GM06990 (cell line): ENCODE measurements at regions not wholly inside any gene's neighbourhood (a gene's known extent, or its start where the extent isn't known, plus 50 kb on each side); places are given as distances from the start of the nearest gene placed in this dataset.

ENCODE experiments used
- DNase-seq: peaks from one replicate; pipeline ENCODE4 v3.0.0-alpha.2; 2011; ENCODE audit not compliant: insufficient read length; ENCODE audit errors: extremely low read depth
- H3K27me3 ChIP-seq: replicated peaks from 2 replicates; pipeline ENCODE4 v1.6.0; 2011; ENCODE audit warnings: low read length; ENCODE audit not compliant: control insufficient read depth, insufficient read depth
- H3K36me3 ChIP-seq: 2 replicates; pipeline ENCODE4 v1.5.1; 2011; ENCODE audit warnings: low read length; ENCODE audit not compliant: control insufficient read depth, insufficient read depth
- H3K4me3 ChIP-seq: replicated peaks from 2 replicates; pipeline ENCODE4 v1.5.1; 2011; ENCODE audit warnings: low read depth, mild to moderate bottlenecking, control low read depth, low read length
- CTCF ChIP-seq: IDR thresholded peaks from 2 replicates; pipeline ENCODE4 v1.5.1; 2011; ENCODE audit warnings: low read length, control low read depth, mild to moderate bottlenecking, inconsistent platforms; ENCODE audit not compliant: insufficient read depth, poor library complexity, severe bottlenecking

GRCh38 chr14:53766106-53766505 lies 190.5 kb downstream of the BMP4 start:
- no peak for DNase-seq
- H3K36me3 ChIP-seq: no peaks in the 10 kb centered on the region
- no peak overlapping the region for H3K4me3 ChIP-seq
- no peak for TF ChIP-seq CTCF
- H3K27me3 ChIP-seq: no peaks in the 10 kb centered on the region

GRCh38 chr14:53764846-53765245 lies 191.8 kb downstream of the BMP4 start:
- DNase-seq: no peak
- Histone ChIP-seq H3K4me3 (no peak overlapping the region), H3K27me3 (no peaks in the 10 kb centered on the region), H3K36me3 (no peaks in the 10 kb centered on the region)
- no peak for TF ChIP-seq CTCF

GRCh38 chr14:53758141-53758540 lies 198.5 kb downstream of the BMP4 start:
- TF ChIP-seq CTCF: no peak
- H3K36me3 ChIP-seq: no peaks in the 10 kb centered on the region
- no peak overlapping the region for H3K4me3 ChIP-seq
- no peak for DNase-seq
- H3K27me3 ChIP-seq: no peaks in the 10 kb centered on the region

- Histone ChIP-seq H3K4me3 (no peak overlapping the region), H3K27me3 (no peaks in the 10 kb centered on the region), H3K36me3 (no peaks in the 10 kb centered on the region)
- no peak for TF ChIP-seq CTCF
- DNase-seq: no peak
These were observed 198.9 kb downstream of the BMP4 start for GRCh38 chr14:53757732-53758131.

- H3K27me3 ChIP-seq: no peaks in the 10 kb centered on the region
- H3K36me3 ChIP-seq: no peaks in the 10 kb centered on the region
- H3K4me3 ChIP-seq: no peak overlapping the region
- no peak for DNase-seq
- no peak for TF ChIP-seq CTCF
These were observed 205.0 kb downstream of the BMP4 start for GRCh38 chr14:53751650-53752049.

GRCh38 chr14:53748691-53749090 lies 207.9 kb downstream of the BMP4 start:
- H3K36me3 ChIP-seq: no peaks in the 10 kb centered on the region
- TF ChIP-seq CTCF: no peak
- no peak for DNase-seq
- no peak overlapping the region for H3K4me3 ChIP-seq
- no peaks in the 10 kb centered on the region for H3K27me3 ChIP-seq
